ENCODE measurements at regions not wholly inside any gene's neighbourhood (a gene's known extent, or its start where the extent isn't known, plus 50 kb on each side); places are given as distances from the start of the nearest gene placed in this dataset.

DNA sequence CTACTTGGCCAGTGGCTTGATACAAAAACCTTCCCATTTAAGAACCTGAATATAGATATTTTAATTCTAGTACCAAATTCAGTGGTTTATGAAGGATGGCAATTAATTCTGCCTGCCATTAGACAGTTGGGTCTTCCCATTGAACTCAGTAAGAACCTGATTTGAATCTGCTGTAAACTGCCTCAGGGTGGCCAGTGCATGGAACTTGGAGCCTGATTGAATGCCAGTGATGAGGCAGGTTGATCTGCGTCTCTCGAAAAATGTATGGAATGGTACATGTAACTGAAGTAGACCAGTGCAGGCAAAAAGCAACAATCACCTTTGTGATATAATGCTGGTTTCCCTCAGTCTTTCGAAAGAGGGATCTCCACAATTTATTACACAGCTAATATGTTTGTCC is 421.4 kb downstream of the TMA16 start:
- no peaks in the 10 kb centered on the region for H3K4me1 Mint-ChIP-seq
- no peaks in the 10 kb centered on the region for H3K27me3 Mint-ChIP-seq (ENCODE audit: low read depth)
- TF ChIP-seq, protein P1, sequence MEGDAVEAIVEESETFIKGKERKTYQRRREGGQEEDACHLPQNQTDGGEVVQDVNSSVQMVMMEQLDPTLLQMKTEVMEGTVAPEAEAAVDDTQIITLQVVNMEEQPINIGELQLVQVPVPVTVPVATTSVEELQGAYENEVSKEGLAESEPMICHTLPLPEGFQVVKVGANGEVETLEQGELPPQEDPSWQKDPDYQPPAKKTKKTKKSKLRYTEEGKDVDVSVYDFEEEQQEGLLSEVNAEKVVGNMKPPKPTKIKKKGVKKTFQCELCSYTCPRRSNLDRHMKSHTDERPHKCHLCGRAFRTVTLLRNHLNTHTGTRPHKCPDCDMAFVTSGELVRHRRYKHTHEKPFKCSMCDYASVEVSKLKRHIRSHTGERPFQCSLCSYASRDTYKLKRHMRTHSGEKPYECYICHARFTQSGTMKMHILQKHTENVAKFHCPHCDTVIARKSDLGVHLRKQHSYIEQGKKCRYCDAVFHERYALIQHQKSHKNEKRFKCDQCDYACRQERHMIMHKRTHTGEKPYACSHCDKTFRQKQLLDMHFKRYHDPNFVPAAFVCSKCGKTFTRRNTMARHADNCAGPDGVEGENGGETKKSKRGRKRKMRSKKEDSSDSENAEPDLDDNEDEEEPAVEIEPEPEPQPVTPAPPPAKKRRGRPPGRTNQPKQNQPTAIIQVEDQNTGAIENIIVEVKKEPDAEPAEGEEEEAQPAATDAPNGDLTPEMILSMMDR (IDR thresholded peaks at IDR 0.05; ENCODE audit: unreplicated experiment), result no peak
- H3K9me3 Mint-ChIP-seq, result no peaks in the 10 kb centered on the region
- no peak overlapping the region for H3K4me3 Mint-ChIP-seq
- H3K36me3 Mint-ChIP-seq, result no peaks in the 10 kb centered on the region
- no peak for DNase-seq (ENCODE audit: low spot score in 2 of 2, unreplicated experiment in 2 of 2)
- H3K27ac Mint-ChIP-seq, result no peak overlapping the region

DNA sequence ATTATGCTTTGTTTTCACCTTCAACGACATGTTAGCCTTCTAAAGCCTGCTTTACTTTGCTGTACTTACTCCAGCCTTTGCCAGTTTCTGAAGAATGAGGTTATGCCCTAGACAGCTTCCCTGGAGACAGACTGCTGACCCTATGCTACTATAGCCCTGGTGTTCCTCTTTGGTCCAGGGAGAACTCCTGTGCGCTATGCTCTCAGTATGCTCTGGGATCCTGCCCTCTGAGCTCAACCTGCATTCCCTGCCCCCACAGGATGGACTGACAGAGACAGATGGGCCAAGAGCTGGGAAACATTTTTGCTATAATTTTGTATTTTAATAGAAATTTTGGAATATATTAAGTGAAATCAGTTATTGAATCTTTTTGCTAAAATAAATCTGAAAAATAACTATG is 425.9 kb downstream of the TMA16 start:
- DNase-seq (ENCODE audit: low spot score in 2 of 2, unreplicated experiment in 2 of 2), result no peak
- Mint-ChIP-seq H3K4me1 (no peaks in the 10 kb centered on the region), H3K9me3 (no peaks in the 10 kb centered on the region), H3K27ac (no peak overlapping the region), H3K4me3 (no peak overlapping the region), H3K36me3 (no peaks in the 10 kb centered on the region), H3K27me3 (ENCODE audit: low read depth) (no peaks in the 10 kb centered on the region)
- TF ChIP-seq, protein P1 (IDR thresholded peaks at IDR 0.05; ENCODE audit: unreplicated experiment), result no peak

DNA sequence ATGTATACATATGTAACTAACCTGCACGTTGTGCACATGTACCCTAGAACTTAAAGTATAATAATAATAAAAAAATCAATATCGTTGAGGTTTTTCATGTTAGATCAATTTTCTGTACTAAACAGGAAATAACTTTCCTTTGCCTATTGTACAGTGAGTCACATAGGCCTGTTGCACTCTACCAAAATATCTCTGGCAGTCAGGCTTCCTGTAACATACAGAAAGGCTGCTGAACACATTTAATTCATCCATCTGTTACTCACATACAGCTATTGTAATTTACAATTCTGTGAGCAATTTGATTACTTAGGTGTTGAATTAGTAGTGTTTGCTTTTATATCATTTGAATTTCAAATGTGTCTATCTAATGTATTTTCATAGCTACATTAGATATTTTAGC is 427.8 kb downstream of the TMA16 start:
- no peak for DNase-seq (ENCODE audit: low spot score in 2 of 2, unreplicated experiment in 2 of 2)
- TF ChIP-seq, protein P1 (IDR thresholded peaks at IDR 0.05; ENCODE audit: unreplicated experiment), result no peak
- no peaks in the 10 kb centered on the region for H3K36me3 Mint-ChIP-seq
- no peaks in the 10 kb centered on the region for H3K27me3 Mint-ChIP-seq (ENCODE audit: low read depth)
- H3K4me1 Mint-ChIP-seq, result no peaks in the 10 kb centered on the region
- no peak overlapping the region for H3K27ac Mint-ChIP-seq
- no peak overlapping the region for H3K4me3 Mint-ChIP-seq
- no peaks in the 10 kb centered on the region for H3K9me3 Mint-ChIP-seq

DNA sequence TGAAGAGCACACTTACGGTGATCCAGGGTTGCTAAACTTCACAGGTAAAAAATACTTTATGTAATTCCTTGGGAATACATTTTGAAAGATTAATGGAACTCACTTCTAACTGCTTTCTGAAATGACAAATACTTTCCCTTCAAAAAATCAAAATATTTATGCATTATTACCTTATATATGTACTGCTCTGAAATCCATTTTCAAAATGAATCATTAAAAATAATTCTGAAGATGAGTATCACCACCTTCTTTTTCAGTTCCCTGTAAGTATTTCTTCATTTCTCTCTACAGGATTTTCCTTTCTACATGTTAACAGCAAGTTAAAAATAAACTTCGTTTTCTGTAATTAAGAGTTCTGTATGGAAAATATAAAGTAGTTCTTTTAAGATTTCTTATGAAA is 428.6 kb downstream of the TMA16 start:
- Mint-ChIP-seq H3K4me1 (no peaks in the 10 kb centered on the region), H3K27me3 (ENCODE audit: low read depth) (no peaks in the 10 kb centered on the region), H3K27ac (no peak overlapping the region), H3K4me3 (no peak overlapping the region), H3K9me3 (no peaks in the 10 kb centered on the region), H3K36me3 (no peaks in the 10 kb centered on the region)
- DNase-seq (ENCODE audit: low spot score in 2 of 2, unreplicated experiment in 2 of 2), result no peak
- TF ChIP-seq, protein P1 (IDR thresholded peaks at IDR 0.05; ENCODE audit: unreplicated experiment), result no peak

DNA sequence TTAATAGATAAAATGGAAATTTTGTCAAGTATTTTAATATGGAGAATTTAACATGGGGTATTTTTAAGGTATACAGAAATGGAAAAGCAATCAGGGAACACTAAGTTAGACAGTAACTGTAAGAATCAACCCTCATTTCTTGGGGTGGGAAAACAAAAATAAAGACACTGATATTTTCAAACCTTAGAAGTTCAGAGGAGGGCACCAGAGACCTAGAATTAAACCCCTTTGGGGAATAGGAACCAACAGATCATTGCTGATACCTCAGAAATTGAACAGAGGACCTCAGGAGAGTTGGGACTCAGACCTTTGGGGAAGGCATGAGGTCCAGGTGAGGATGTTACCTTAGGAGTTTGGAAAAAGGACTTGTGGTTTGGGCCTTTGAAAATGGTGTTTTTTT is 435.6 kb downstream of the TMA16 start:
- no peak overlapping the region for H3K27ac Mint-ChIP-seq
- TF ChIP-seq, protein P1 (IDR thresholded peaks at IDR 0.05; ENCODE audit: unreplicated experiment), result no peak
- no peak overlapping the region for H3K4me3 Mint-ChIP-seq
- no peaks in the 10 kb centered on the region for H3K27me3 Mint-ChIP-seq (ENCODE audit: low read depth)
- no peak for DNase-seq (ENCODE audit: low spot score in 2 of 2, unreplicated experiment in 2 of 2)
- H3K36me3 Mint-ChIP-seq, result no peaks in the 10 kb centered on the region
- no peaks in the 10 kb centered on the region for H3K4me1 Mint-ChIP-seq
- H3K9me3 Mint-ChIP-seq, result peaks cover 3% of the 10 kb centered on the region

DNA sequence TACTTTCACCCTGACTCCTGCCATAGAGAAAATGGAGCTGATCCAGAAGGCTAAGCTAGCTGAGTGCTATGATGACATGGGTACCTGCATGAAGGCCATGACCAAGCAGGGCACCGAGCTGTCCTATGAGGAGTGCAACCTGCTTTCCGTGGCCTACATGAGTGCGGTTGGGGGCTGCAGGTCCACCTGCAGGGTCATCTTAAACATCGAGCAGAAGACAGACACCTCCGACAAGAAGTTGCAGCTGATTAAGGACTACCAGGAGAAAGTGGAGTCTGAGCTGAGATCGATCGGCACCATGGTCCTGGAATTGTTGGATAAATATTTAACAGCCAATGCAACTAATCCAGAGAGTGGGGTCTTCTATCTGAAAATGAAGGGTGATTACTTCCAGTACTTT is 438.0 kb downstream of the TMA16 start:
- DNase-seq (ENCODE audit: low spot score in 2 of 2, unreplicated experiment in 2 of 2), result no peak
- Mint-ChIP-seq H3K4me3 (no peak overlapping the region), H3K36me3 (no peaks in the 10 kb centered on the region), H3K9me3 (peaks cover 3% of the 10 kb centered on the region), H3K27me3 (ENCODE audit: low read depth) (no peaks in the 10 kb centered on the region), H3K4me1 (no peaks in the 10 kb centered on the region), H3K27ac (no peak overlapping the region)
- TF ChIP-seq, protein P1 (IDR thresholded peaks at IDR 0.05; ENCODE audit: unreplicated experiment), result no peak
